ENCODE measurements at regions not wholly inside any gene's neighbourhood (a gene's known extent, or its start where the extent isn't known, plus 50 kb on each side); places are given as distances from the start of the nearest gene placed in this dataset.

DNA sequence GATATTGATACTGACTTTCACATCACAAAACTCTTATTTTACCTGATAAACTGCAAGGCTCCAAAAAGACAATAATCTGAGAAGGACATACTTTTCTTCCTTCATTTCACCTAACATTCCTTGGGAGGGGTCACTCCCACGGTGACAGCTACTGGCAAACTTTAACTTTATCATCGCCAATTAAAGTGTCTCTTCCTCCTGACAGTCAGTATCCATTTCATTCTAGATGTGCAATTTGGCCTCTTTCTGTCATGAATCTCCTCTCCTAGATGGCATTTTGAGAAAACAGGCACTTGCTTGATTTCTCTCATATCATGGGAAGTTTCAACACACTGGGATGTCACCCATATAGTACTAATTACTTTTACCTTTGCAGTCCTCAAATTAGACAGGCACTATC is 413.5 kb upstream of the CCNG1 start:
- Histone ChIP-seq H3K9me3 (no peaks in the 10 kb centered on the region), H3K27ac (no peak overlapping the region), H3K4me1 (no peaks in the 10 kb centered on the region), H3K4me3 (no peak overlapping the region), H3K4me2 (no peak overlapping the region)
- TF ChIP-seq JUNB (IDR thresholded peaks at IDR 0.05) (no peak), MAZ (IDR thresholded peaks at IDR 0.05; ENCODE audit: borderline replicate concordance, low read depth, low read length) (no peak), FOSB (CRISPR knock-in tag; IDR thresholded peaks at IDR 0.05) (no peak), MYC (IDR thresholded peaks at IDR 0.05; ENCODE audit: borderline replicate concordance, low read length) (no peak), RAD21 (conservative IDR thresholded peaks at IDR 0.05 in 1 of 2, IDR thresholded peaks at IDR 0.05 in 1 of 2) (no peak), HDAC2 (IDR thresholded peaks at IDR 0.05) (no peak), ESRRA (IDR thresholded peaks at IDR 0.05; ENCODE audit: borderline replicate concordance, low read length) (no peak), RCOR1 (IDR thresholded peaks at IDR 0.05; ENCODE audit: low read depth, low read length) (no peak), POLR2A (IDR thresholded peaks at IDR 0.05; ENCODE audit: low read length) (no peak), SMC3 (IDR thresholded peaks at IDR 0.05) (no peak), NPAS2 (CRISPR knock-in tag; IDR thresholded peaks at IDR 0.05; ENCODE audit: borderline replicate concordance) (no peak), EHMT2 (IDR thresholded peaks at IDR 0.05; ENCODE audit: low read depth) (no peak)
- TF ChIP-seq, protein P1, sequence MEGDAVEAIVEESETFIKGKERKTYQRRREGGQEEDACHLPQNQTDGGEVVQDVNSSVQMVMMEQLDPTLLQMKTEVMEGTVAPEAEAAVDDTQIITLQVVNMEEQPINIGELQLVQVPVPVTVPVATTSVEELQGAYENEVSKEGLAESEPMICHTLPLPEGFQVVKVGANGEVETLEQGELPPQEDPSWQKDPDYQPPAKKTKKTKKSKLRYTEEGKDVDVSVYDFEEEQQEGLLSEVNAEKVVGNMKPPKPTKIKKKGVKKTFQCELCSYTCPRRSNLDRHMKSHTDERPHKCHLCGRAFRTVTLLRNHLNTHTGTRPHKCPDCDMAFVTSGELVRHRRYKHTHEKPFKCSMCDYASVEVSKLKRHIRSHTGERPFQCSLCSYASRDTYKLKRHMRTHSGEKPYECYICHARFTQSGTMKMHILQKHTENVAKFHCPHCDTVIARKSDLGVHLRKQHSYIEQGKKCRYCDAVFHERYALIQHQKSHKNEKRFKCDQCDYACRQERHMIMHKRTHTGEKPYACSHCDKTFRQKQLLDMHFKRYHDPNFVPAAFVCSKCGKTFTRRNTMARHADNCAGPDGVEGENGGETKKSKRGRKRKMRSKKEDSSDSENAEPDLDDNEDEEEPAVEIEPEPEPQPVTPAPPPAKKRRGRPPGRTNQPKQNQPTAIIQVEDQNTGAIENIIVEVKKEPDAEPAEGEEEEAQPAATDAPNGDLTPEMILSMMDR (IDR thresholded peaks at IDR 0.05): no peak
- TF ChIP-seq, protein P2, sequence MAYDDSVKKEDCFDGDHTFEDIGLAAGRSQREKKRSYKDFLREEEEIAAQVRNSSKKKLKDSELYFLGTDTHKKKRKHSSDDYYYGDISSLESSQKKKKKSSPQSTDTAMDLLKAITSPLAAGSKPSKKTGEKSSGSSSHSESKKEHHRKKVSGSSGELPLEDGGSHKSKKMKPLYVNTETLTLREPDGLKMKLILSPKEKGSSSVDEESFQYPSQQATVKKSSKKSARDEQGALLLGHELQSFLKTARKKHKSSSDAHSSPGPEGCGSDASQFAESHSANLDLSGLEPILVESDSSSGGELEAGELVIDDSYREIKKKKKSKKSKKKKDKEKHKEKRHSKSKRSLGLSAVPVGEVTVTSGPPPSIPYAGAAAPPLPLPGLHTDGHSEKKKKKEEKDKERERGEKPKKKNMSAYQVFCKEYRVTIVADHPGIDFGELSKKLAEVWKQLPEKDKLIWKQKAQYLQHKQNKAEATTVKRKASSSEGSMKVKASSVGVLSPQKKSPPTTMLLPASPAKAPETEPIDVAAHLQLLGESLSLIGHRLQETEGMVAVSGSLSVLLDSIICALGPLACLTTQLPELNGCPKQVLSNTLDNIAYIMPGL (CRISPR knock-in tag; IDR thresholded peaks at IDR 0.05; ENCODE audit: borderline replicate concordance): no peak
- TF ChIP-seq, protein P3, sequence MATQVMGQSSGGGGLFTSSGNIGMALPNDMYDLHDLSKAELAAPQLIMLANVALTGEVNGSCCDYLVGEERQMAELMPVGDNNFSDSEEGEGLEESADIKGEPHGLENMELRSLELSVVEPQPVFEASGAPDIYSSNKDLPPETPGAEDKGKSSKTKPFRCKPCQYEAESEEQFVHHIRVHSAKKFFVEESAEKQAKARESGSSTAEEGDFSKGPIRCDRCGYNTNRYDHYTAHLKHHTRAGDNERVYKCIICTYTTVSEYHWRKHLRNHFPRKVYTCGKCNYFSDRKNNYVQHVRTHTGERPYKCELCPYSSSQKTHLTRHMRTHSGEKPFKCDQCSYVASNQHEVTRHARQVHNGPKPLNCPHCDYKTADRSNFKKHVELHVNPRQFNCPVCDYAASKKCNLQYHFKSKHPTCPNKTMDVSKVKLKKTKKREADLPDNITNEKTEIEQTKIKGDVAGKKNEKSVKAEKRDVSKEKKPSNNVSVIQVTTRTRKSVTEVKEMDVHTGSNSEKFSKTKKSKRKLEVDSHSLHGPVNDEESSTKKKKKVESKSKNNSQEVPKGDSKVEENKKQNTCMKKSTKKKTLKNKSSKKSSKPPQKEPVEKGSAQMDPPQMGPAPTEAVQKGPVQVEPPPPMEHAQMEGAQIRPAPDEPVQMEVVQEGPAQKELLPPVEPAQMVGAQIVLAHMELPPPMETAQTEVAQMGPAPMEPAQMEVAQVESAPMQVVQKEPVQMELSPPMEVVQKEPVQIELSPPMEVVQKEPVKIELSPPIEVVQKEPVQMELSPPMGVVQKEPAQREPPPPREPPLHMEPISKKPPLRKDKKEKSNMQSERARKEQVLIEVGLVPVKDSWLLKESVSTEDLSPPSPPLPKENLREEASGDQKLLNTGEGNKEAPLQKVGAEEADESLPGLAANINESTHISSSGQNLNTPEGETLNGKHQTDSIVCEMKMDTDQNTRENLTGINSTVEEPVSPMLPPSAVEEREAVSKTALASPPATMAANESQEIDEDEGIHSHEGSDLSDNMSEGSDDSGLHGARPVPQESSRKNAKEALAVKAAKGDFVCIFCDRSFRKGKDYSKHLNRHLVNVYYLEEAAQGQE (IDR thresholded peaks at IDR 0.05): no peak
- TF ChIP-seq, protein P4, sequence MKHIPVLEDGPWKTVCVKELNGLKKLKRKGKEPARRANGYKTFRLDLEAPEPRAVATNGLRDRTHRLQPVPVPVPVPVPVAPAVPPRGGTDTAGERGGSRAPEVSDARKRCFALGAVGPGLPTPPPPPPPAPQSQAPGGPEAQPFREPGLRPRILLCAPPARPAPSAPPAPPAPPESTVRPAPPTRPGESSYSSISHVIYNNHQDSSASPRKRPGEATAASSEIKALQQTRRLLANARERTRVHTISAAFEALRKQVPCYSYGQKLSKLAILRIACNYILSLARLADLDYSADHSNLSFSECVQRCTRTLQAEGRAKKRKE (CRISPR knock-in tag; IDR thresholded peaks at IDR 0.05; ENCODE audit: low read depth): no peak
- TF ChIP-seq, protein P5, sequence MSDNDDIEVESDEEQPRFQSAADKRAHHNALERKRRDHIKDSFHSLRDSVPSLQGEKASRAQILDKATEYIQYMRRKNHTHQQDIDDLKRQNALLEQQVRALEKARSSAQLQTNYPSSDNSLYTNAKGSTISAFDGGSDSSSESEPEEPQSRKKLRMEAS (IDR thresholded peaks at IDR 0.05): no peak
- CTCF ChIA-PET: no interaction called here
- POLR2A ChIA-PET: no interaction called here
- no peak for FAIRE-seq
- DNase-seq (ENCODE audit: low read depth in 1 of 2, low spot score in 1 of 2): no peak
- WGBS (ENCODE audit: missing lambda C conversion rate): 19% methylated on average over 2 of the region's 2 CpGs
- no peak for ATAC-seq

DNA sequence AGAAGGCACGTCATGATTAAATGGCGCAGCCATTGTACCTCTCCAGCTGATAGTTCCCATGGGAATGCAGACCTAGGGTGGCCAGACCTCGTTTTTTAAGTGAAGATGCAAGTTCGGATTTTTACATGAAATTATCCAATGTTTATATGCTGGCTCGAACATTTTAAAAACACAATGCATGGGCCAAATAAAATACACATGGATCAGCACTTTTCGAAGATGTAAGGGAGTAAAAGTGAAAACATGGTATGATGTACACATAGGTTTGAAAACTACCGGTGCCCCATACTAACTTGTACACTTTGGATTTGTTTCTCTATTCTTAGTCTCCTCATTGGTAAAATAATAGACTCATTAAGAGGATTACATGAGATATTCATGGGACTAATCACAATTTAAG is 412.5 kb upstream of the CCNG1 start:
- 9% methylated on average over 7 of the region's 7 CpGs for WGBS (ENCODE audit: missing lambda C conversion rate)

More for the DNA sequence above, 412.5 kb upstream of the CCNG1 start:
- no peak overlapping the region for H3K4me2 ChIP-seq
- ATAC-seq (no peak), FAIRE-seq (no peak), DNase-seq (ENCODE audit: low read depth in 1 of 2, low spot score in 1 of 2) (no peak)
- no peak overlapping the region for H3K4me3 ChIP-seq
- TF ChIP-seq EHF (CRISPR knock-in tag; IDR thresholded peaks at IDR 0.05) (no peak), ESRRA (IDR thresholded peaks at IDR 0.05; ENCODE audit: borderline replicate concordance, low read length) (no peak), RARB (CRISPR knock-in tag; IDR thresholded peaks at IDR 0.05) (no peak), RCOR1 (IDR thresholded peaks at IDR 0.05; ENCODE audit: low read depth, low read length) (no peak), ZFP36 (IDR thresholded peaks at IDR 0.05; ENCODE audit: borderline replicate concordance, partially characterized antibody) (no peak), NFE2L2 (conservative IDR thresholded peaks at IDR 0.05; ENCODE audit: low read length) (no peak), ZC3H11A (IDR thresholded peaks at IDR 0.05) (no peak), MAFK (IDR thresholded peaks at IDR 0.05; ENCODE audit: partially characterized antibody) (peak; percentile 49)
- H3K9me3 ChIP-seq: no peaks in the 10 kb centered on the region
- no peak overlapping the region for H3K27ac ChIP-seq
- H3K4me1 ChIP-seq: no peaks in the 10 kb centered on the region
- ChIA-PET CTCF (no interaction called here), POLR2A (no interaction called here)
